ENCODE measurements at regions not wholly inside any gene's neighbourhood (a gene's known extent, or its start where the extent isn't known, plus 50 kb on each side); places are given as distances from the start of the nearest gene placed in this dataset.

DNA sequence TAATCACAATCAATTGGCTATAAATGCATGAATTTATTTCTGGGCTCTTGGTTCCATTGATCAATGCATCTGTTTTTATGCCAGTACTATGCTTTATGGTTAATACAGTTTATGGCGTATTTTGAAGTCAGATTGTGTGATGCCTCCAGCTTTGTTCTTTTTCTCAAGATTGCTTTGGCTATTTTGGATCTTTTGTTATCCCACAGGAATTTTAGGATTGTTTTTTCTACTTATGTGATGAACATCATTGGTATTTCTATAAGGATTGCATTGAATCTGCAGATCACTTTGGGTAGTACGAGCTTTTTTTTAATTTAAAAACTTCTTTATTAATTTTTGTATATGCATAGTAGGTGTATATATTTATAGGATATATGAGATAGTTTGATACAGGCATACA is 338.7 kb upstream of the IGFBP7 start:
- H3K4me3 ChIP-seq (ENCODE audit: low read depth, low read length) = no peak overlapping the region
- no peak for TF ChIP-seq CTCF (IDR thresholded peaks at IDR 0.05; ENCODE audit: low read depth, low read length)

GRCh38 chr4:57448452-57448851 is 338.3 kb upstream of the IGFBP7 start:
- H3K4me3 ChIP-seq (ENCODE audit: low read depth, low read length) = no peak overlapping the region
- TF ChIP-seq CTCF (IDR thresholded peaks at IDR 0.05; ENCODE audit: low read depth, low read length) = no peak

GRCh38 chr4:57446266-57446665 is 336.1 kb upstream of the IGFBP7 start:
- H3K4me3 ChIP-seq (ENCODE audit: low read depth, low read length) = no peak overlapping the region
- no peak for TF ChIP-seq CTCF (IDR thresholded peaks at IDR 0.05; ENCODE audit: low read depth, low read length)

DNA sequence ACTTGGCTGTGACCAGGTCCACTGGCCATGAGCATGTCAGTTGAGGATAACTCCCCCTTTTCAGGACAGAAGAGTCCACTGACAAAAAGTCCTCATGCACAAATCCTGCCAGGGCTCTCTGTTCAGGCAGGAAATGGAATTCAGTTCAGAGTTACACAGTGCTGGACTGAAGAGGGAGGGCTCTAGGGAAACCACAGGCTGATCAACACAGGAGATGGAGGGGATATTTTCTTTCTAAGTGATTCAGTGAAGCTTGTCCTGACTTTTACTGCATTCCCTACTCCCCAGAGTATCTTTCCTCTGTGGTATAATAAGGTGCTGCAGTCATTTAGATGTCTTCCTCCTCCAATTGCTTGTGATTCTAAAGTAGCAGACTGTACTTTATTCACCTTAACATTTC is 335.5 kb upstream of the IGFBP7 start:
- no peak overlapping the region for H3K4me3 ChIP-seq (ENCODE audit: low read depth, low read length)
- no peak for TF ChIP-seq CTCF (IDR thresholded peaks at IDR 0.05; ENCODE audit: low read depth, low read length)

DNA sequence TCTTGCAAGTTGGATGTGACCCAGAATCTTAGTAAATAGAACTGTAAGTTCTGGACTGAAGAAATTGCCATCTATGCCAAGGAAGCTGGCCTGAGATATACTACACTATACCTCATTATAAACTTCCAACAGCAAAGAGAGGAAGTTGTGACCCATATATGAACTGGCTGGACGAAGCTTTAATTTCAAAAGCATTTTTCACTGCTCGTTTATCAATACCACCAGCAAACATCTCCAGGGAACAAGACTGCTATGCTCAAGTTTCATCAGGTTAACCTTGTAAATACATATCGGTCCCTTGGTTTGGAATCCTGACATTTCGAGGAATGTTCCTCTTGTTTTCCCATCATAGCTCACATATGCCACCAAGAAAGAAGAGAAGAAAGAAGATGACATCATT is 334.5 kb upstream of the IGFBP7 start:
- H3K4me3 ChIP-seq (ENCODE audit: low read depth, low read length) = no peak overlapping the region
- no peak for TF ChIP-seq CTCF (IDR thresholded peaks at IDR 0.05; ENCODE audit: low read depth, low read length)

GRCh38 chr4:57443787-57444186 is 333.6 kb upstream of the IGFBP7 start:
- TF ChIP-seq CTCF (IDR thresholded peaks at IDR 0.05; ENCODE audit: low read depth, low read length) = no peak
- H3K4me3 ChIP-seq (ENCODE audit: low read depth, low read length) = no peak overlapping the region

DNA sequence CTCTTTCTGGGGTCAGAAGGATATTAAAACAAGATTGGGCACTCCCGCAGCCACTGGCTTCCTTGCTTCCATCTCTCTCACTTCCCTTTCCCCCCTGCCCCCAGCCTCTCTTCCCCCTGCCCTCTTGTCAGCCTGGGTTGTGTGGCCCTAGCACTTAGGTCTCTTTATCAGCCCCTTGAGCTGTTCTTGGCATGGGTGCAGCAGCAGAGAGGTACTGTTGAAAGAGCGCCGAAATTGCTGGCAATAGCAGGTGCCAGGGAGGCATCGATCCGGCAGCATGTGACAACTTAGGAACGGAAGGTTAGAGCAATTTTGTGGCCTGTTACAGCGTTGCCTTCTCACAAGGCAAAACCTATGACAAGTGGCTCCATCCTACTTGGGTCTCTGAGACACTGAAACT is 333.1 kb upstream of the IGFBP7 start:
- no peak overlapping the region for H3K4me3 ChIP-seq (ENCODE audit: low read depth, low read length)
- TF ChIP-seq CTCF (IDR thresholded peaks at IDR 0.05; ENCODE audit: low read depth, low read length) = no peak

All from WI38 (cell line).